ENCODE measurements at regions not wholly inside any gene's neighbourhood (a gene's known extent, or its start where the extent isn't known, plus 50 kb on each side); places are given as distances from the start of the nearest gene placed in this dataset.

GRCh38 chr16:80065541-80065940 lies 465.0 kb upstream of the MAF start:
- ATAC-seq (no peak), DNase-seq (no peak)
- Histone ChIP-seq H3K4me3 (no peak overlapping the region), H3K27me3 (no peaks in the 10 kb centered on the region), H3K4me1 (no peaks in the 10 kb centered on the region), H3K36me3 (no peaks in the 10 kb centered on the region), H3K27ac (no peak overlapping the region), H3K9me3 (no peaks in the 10 kb centered on the region)
- intact Hi-C loops (cut with DNase I), result no loop called here
- TF ChIP-seq CTCF (IDR thresholded peaks at IDR 0.05), result no peak

- Histone ChIP-seq H3K4me1 (no peaks in the 10 kb centered on the region), H3K9me3 (no peaks in the 10 kb centered on the region), H3K27me3 (no peaks in the 10 kb centered on the region), H3K4me3 (no peak overlapping the region), H3K27ac (no peak overlapping the region), H3K36me3 (no peaks in the 10 kb centered on the region)
- intact Hi-C loops (cut with DNase I), result no loop called here
- no peak for TF ChIP-seq CTCF (IDR thresholded peaks at IDR 0.05)
- DNase-seq (no peak), ATAC-seq (no peak)
Observed at GRCh38 chr16:80063713-80064069, 463.2 kb upstream of the MAF start.

- no peak for ATAC-seq
- no peak for TF ChIP-seq CTCF (IDR thresholded peaks at IDR 0.05)
Observed at GRCh38 chr16:80063031-80063712, 462.6 kb upstream of the MAF start.

GRCh38 chr16:80062361-80063030 lies 462.0 kb upstream of the MAF start:
- H3K36me3 ChIP-seq, result no peaks in the 10 kb centered on the region
- H3K27me3 ChIP-seq, result no peaks in the 10 kb centered on the region
- no peak for TF ChIP-seq CTCF (IDR thresholded peaks at IDR 0.05)
- H3K4me1 ChIP-seq, result no peaks in the 10 kb centered on the region
- ATAC-seq, result no peak
- intact Hi-C loops (cut with DNase I), result no loop called here
- H3K4me3 ChIP-seq, result no peak overlapping the region
- H3K27ac ChIP-seq, result no peak overlapping the region
- no peak for DNase-seq
- no peaks in the 10 kb centered on the region for H3K9me3 ChIP-seq

More at GRCh38 chr16:80063031-80063712, 462.6 kb upstream of the MAF start:
- Histone ChIP-seq H3K27me3 (no peaks in the 10 kb centered on the region), H3K36me3 (no peaks in the 10 kb centered on the region), H3K4me1 (no peaks in the 10 kb centered on the region), H3K27ac (no peak overlapping the region), H3K9me3 (no peaks in the 10 kb centered on the region), H3K4me3 (no peak overlapping the region)
- no peak for DNase-seq
- intact Hi-C loops (cut with DNase I), result no loop called here

GRCh38 chr16:80060470-80060869 lies 459.9 kb upstream of the MAF start:
- no peaks in the 10 kb centered on the region for H3K9me3 ChIP-seq
- ATAC-seq (no peak), DNase-seq (no peak)
- no peaks in the 10 kb centered on the region for H3K36me3 ChIP-seq
- H3K4me3 ChIP-seq, result no peak overlapping the region
- H3K27me3 ChIP-seq, result no peaks in the 10 kb centered on the region
- no peaks in the 10 kb centered on the region for H3K4me1 ChIP-seq
- H3K27ac ChIP-seq, result no peak overlapping the region
- intact Hi-C loops (cut with DNase I), result no loop called here
- no peak for TF ChIP-seq CTCF (IDR thresholded peaks at IDR 0.05)

Measured in upper lobe of right lung (tissue), 1 donor.